GM12873 (cell line): ENCODE measurements at regions not wholly inside any gene's neighbourhood (a gene's known extent, or its start where the extent isn't known, plus 50 kb on each side); places are given as distances from the start of the nearest gene placed in this dataset.

ENCODE experiments used
- TF ChIP-seq, protein P1 (sequence below): IDR thresholded peaks from 2 replicates; pipeline ENCODE4 v1.5.1; 2012; ENCODE audit warnings: low read depth, mild to moderate bottlenecking, moderate library complexity, low read length, control low read depth; ENCODE audit not compliant: insufficient read depth; ENCODE audit errors: missing control alignments

- TF ChIP-seq, protein P1, sequence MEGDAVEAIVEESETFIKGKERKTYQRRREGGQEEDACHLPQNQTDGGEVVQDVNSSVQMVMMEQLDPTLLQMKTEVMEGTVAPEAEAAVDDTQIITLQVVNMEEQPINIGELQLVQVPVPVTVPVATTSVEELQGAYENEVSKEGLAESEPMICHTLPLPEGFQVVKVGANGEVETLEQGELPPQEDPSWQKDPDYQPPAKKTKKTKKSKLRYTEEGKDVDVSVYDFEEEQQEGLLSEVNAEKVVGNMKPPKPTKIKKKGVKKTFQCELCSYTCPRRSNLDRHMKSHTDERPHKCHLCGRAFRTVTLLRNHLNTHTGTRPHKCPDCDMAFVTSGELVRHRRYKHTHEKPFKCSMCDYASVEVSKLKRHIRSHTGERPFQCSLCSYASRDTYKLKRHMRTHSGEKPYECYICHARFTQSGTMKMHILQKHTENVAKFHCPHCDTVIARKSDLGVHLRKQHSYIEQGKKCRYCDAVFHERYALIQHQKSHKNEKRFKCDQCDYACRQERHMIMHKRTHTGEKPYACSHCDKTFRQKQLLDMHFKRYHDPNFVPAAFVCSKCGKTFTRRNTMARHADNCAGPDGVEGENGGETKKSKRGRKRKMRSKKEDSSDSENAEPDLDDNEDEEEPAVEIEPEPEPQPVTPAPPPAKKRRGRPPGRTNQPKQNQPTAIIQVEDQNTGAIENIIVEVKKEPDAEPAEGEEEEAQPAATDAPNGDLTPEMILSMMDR: no peak
Measured at GRCh38 chr4:153152501-153153338, 51.5 kb upstream of the TRIM2 start.

GRCh38 chr4:153153339-153153871 is 50.8 kb upstream of the TRIM2 start:
- TF ChIP-seq, protein P1: no peak

GRCh38 chr4:153154007-153154975 is 50.0 kb upstream of the TRIM2 start:
- TF ChIP-seq, protein P1: no peak
